ENCODE measurements at regions not wholly inside any gene's neighbourhood (a gene's known extent, or its start where the extent isn't known, plus 50 kb on each side); places are given as distances from the start of the nearest gene placed in this dataset.
"Not testable (repeated sequence)": the region's sequence is repeated elsewhere in the genome, so short reads cannot be mapped to it uniquely, and the experiment has no call there.

DNA sequence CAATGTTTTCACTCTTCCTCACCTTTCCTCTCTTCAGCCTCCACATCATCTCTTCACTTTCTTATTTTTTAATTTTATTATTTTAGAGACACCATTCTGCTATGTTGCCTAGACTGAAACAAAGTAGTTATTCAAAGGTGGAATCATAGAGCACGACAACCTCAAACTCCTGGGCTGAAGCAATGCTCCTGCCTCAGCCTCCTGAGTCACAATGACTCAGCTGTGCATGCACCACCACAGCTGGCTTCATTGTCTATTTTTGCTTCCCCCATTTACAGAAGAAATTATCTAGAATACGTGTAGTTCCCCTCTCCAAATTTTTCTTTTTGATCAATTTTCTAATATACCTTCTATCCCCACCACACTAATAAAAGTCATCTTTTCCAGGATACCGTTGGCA, 911.5 kb upstream of the SOX11 start:
- Histone ChIP-seq H3K9ac (no peak overlapping the region), H3K4me3 (ENCODE audit: low read depth, low read length) (no peak overlapping the region), H3K4me2 (ENCODE audit: low read length) (no peak overlapping the region), H3K79me2 (no peaks in the 10 kb centered on the region), H3K27me3 (ENCODE audit: control insufficient read depth, insufficient read depth, low read length) (no peaks in the 10 kb centered on the region), H3K27ac (no peak overlapping the region), H3K36me3 (ENCODE audit: control insufficient read depth, insufficient read depth, low read length) (no peaks in the 10 kb centered on the region), H2AFZ (no peak overlapping the region), H3K9me3 (ENCODE audit: control insufficient read depth, low read length) (no peaks in the 10 kb centered on the region), H3K4me1 (no peaks in the 10 kb centered on the region)
- TF ChIP-seq, protein P1, sequence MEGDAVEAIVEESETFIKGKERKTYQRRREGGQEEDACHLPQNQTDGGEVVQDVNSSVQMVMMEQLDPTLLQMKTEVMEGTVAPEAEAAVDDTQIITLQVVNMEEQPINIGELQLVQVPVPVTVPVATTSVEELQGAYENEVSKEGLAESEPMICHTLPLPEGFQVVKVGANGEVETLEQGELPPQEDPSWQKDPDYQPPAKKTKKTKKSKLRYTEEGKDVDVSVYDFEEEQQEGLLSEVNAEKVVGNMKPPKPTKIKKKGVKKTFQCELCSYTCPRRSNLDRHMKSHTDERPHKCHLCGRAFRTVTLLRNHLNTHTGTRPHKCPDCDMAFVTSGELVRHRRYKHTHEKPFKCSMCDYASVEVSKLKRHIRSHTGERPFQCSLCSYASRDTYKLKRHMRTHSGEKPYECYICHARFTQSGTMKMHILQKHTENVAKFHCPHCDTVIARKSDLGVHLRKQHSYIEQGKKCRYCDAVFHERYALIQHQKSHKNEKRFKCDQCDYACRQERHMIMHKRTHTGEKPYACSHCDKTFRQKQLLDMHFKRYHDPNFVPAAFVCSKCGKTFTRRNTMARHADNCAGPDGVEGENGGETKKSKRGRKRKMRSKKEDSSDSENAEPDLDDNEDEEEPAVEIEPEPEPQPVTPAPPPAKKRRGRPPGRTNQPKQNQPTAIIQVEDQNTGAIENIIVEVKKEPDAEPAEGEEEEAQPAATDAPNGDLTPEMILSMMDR (IDR thresholded peaks at IDR 0.05) = no peak

DNA sequence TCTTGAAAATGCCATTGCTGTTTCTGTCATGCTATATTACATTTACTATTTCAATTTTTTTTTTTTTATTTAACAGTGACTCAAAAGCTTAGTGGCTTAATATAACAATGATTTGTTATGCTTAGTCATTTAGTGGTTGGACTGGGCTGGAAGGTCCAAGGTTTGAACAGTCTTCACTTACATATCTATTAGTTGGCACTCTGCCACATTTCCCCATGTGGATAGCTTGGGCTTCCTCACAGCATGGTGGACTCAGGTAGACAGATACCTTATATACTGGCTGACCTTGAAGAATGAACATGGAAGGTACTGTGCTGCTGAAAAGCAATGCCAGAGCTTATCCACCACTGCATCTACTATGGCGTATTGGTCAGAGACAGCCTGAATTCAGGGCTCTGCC, 909.5 kb upstream of the SOX11 start:
- Histone ChIP-seq H3K27ac (no peak overlapping the region), H3K4me3 (ENCODE audit: low read depth, low read length) (no peak overlapping the region)
- TF ChIP-seq, protein P1 (IDR thresholded peaks at IDR 0.05) = no peak

DNA sequence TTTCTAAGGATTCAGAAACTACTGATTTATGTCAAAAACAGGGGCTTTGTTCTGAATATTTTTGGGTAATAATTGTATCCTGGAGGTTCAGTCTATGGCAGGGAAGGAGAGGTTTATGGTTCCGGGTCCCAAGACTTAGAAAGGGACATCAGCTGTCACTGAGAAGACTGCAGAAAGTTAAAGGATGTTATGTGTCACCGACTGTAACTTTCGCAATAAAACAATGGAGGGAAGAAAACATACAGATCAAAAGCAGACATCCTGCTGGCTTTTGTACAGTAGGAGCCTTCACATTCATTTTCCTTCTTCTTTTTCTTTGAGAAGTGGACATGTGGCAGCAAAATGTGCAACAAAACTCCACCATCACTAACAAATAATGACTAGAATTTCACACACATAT, 900.7 kb upstream of the SOX11 start:
- H3K4me1 ChIP-seq = no peaks in the 10 kb centered on the region
- H3K9me3 ChIP-seq (ENCODE audit: control insufficient read depth, low read length) = no peaks in the 10 kb centered on the region
- H3K27ac ChIP-seq = no peak overlapping the region
- H3K4me3 ChIP-seq (ENCODE audit: low read depth, low read length) = no peak overlapping the region
- TF ChIP-seq, protein P1 (IDR thresholded peaks at IDR 0.05) = no peak
- no peak overlapping the region for H3K4me2 ChIP-seq (ENCODE audit: low read length)
- H3K36me3 ChIP-seq (ENCODE audit: control insufficient read depth, insufficient read depth, low read length) = no peaks in the 10 kb centered on the region
- no peaks in the 10 kb centered on the region for H3K79me2 ChIP-seq
- H3K9ac ChIP-seq = no peak overlapping the region
- no peaks in the 10 kb centered on the region for H3K27me3 ChIP-seq (ENCODE audit: control insufficient read depth, insufficient read depth, low read length)
- H2AFZ ChIP-seq = no peak overlapping the region

More for the DNA sequence above, 909.5 kb upstream of the SOX11 start:
- H2AFZ ChIP-seq = no peak overlapping the region
- no peaks in the 10 kb centered on the region for H3K36me3 ChIP-seq (ENCODE audit: control insufficient read depth, insufficient read depth, low read length)
- H3K9ac ChIP-seq = no peak overlapping the region
- no peaks in the 10 kb centered on the region for H3K27me3 ChIP-seq (ENCODE audit: control insufficient read depth, insufficient read depth, low read length)
- no peaks in the 10 kb centered on the region for H3K4me1 ChIP-seq
- H3K9me3 ChIP-seq (ENCODE audit: control insufficient read depth, low read length) = no peaks in the 10 kb centered on the region
- H3K79me2 ChIP-seq = no peaks in the 10 kb centered on the region
- H3K4me2 ChIP-seq (ENCODE audit: low read length) = no peak overlapping the region

DNA sequence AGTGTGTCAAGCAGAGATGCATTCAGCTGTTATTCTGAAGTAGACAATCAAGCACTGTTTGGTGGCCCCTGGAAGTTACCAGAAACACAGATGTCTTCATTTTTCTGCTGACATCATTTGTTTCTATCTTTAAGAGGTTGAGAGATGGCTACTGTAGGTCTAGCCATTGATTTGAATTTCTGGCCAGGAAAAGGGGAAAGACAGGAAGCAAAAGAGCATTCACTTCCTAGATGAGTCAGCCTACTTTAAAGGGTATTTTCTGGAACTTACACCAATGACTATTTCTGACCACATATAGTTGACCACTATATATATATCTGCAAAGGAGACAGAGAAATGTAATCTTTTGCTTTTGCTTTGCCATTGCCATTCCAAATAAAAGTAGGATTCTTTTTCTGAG, 900.1 kb upstream of the SOX11 start:
- H3K79me2 ChIP-seq = no peaks in the 10 kb centered on the region
- no peak overlapping the region for H2AFZ ChIP-seq
- no peaks in the 10 kb centered on the region for H3K4me1 ChIP-seq
- no peak overlapping the region for H3K4me3 ChIP-seq (ENCODE audit: low read depth, low read length)
- no peak overlapping the region for H3K9ac ChIP-seq
- no peaks in the 10 kb centered on the region for H3K9me3 ChIP-seq (ENCODE audit: control insufficient read depth, low read length)
- no peak overlapping the region for H3K27ac ChIP-seq
- no peaks in the 10 kb centered on the region for H3K36me3 ChIP-seq (ENCODE audit: control insufficient read depth, insufficient read depth, low read length)
- TF ChIP-seq, protein P1 (IDR thresholded peaks at IDR 0.05) = no peak
- H3K27me3 ChIP-seq (ENCODE audit: control insufficient read depth, insufficient read depth, low read length) = no peaks in the 10 kb centered on the region
- H3K4me2 ChIP-seq (ENCODE audit: low read length) = no peak overlapping the region

DNA sequence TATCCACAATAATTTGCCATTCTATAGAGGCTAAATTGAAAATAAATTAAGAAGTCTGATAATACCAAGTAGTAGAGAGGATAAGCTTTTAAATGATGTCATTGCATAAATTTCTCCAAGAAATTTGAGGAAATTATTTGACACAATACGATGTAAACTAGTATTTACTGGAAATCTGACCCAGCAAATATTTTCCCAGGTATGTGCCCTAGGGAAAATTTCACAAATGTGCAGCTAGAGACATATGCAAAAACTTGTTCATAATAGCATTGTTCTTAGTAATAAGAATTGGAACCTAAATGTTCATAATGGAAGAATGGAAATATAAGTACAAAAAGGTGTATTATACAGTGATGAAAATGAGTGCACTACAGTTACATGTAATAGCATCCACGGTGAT, 888.8 kb upstream of the SOX11 start:
- no peaks in the 10 kb centered on the region for H3K79me2 ChIP-seq
- H3K9me3 ChIP-seq (ENCODE audit: control insufficient read depth, low read length) = no peaks in the 10 kb centered on the region
- TF ChIP-seq, protein P1 (IDR thresholded peaks at IDR 0.05) = no peak
- no peak overlapping the region for H3K27ac ChIP-seq
- H3K9ac ChIP-seq = no peak overlapping the region
- no peaks in the 10 kb centered on the region for H3K4me1 ChIP-seq
- H2AFZ ChIP-seq = no peak overlapping the region
- H3K27me3 ChIP-seq (ENCODE audit: control insufficient read depth, insufficient read depth, low read length) = no peaks in the 10 kb centered on the region
- H3K4me3 ChIP-seq (ENCODE audit: low read depth, low read length) = no peak overlapping the region
- H3K4me2 ChIP-seq (ENCODE audit: low read length) = no peak overlapping the region
- no peaks in the 10 kb centered on the region for H3K36me3 ChIP-seq (ENCODE audit: control insufficient read depth, insufficient read depth, low read length)

DNA sequence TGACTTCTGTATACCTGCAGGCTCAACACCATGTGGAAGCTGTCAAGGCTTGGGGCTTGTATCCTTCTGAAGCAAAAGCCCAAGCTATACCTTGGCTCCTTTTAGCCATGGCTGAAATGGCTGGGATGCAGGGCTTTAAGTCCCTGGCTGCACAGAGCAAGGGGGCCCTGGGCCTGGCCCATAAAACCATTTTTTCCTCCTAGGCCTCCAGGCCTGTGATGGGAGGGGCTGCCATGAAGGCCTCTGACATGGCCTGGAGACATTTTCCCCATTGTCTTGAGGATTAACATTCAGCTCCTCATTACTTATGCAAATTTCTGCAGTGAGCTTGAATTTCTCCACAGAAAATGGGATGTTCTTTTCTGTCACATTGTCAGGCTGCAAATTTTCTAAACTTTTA, 878.0 kb upstream of the SOX11 start:
- not testable (repeated sequence) for H2AFZ ChIP-seq; H3K79me2 ChIP-seq; H3K27me3 ChIP-seq (ENCODE audit: control insufficient read depth, insufficient read depth, low read length); H3K4me3 ChIP-seq (ENCODE audit: low read depth, low read length); H3K4me1 ChIP-seq; H3K9me3 ChIP-seq (ENCODE audit: control insufficient read depth, low read length); H3K9ac ChIP-seq; H3K27ac ChIP-seq; H3K36me3 ChIP-seq (ENCODE audit: control insufficient read depth, insufficient read depth, low read length); H3K4me2 ChIP-seq (ENCODE audit: low read length)

All from parathyroid adenoma (tissue), 2 donors.